Ectodermal cell (in vitro differentiated cells): ENCODE measurements at regions not wholly inside any gene's neighbourhood (a gene's known extent, or its start where the extent isn't known, plus 50 kb on each side); places are given as distances from the start of the nearest gene placed in this dataset.
"Not testable (repeated sequence)": the region's sequence is repeated elsewhere in the genome, so short reads cannot be mapped to it uniquely, and the experiment has no call there.

Experiments used
- H3K27ac ChIP-seq: 2 replicates; pipeline ENCODE4 v1.7.0; 2013; ENCODE audit warnings: mild to moderate bottlenecking, low read depth, low read length; ENCODE audit not compliant: insufficient read depth, poor library complexity, severe bottlenecking
- H3K27me3 ChIP-seq: 2 replicates; pipeline ENCODE4 v1.7.0; 2013; ENCODE audit warnings: mild to moderate bottlenecking, low read length; ENCODE audit not compliant: insufficient read depth, control insufficient read depth, poor library complexity, severe bottlenecking
- H3K36me3 ChIP-seq: one replicate; pipeline ENCODE4 v1.7.0; 2013; ENCODE audit warnings: low read length; ENCODE audit not compliant: control insufficient read depth, insufficient read depth
- H3K4me1 ChIP-seq: one replicate; pipeline ENCODE4 v1.7.0; 2013; ENCODE audit warnings: low read length; ENCODE audit not compliant: control insufficient read depth, insufficient read depth
- H3K4me3 ChIP-seq: 2 replicates; pipeline ENCODE4 v1.7.0; 2013; ENCODE audit warnings: low read depth, low read length, control low read depth; ENCODE audit not compliant: insufficient read depth
- H3K9me3 ChIP-seq: 2 replicates; pipeline ENCODE4 v1.7.0; 2013; ENCODE audit warnings: mild to moderate bottlenecking, low read length, moderate library complexity; ENCODE audit not compliant: control insufficient read depth
- WGBS, 2 experiments: methylation state at CpG; one replicate each; pipeline ENCODE4 v1.1.7; 2013; ENCODE audit warnings: missing lambda C conversion rate in 2 of 2; 5-methylcytosine and 5-hydroxymethylcytosine counted together

- H3K4me1 ChIP-seq: no peaks in the 10 kb centered on the region
Measured at GRCh38 chr4:188307591-188307990, 168.3 kb downstream of the TRIML1 start.

GRCh38 chr4:188308142-188308541, 168.9 kb downstream of the TRIML1 start:
- Histone ChIP-seq H3K36me3 (no peaks in the 10 kb centered on the region), H3K4me1 (no peaks in the 10 kb centered on the region), H3K4me3 (no peak overlapping the region), H3K9me3 (no peaks in the 10 kb centered on the region), H3K27ac (no peak overlapping the region), H3K27me3 (no peaks in the 10 kb centered on the region)
- WGBS, 2 experiments: 91 to 98% methylated on average over 6 of the region's 6 CpGs

More at GRCh38 chr4:188307591-188307990, 168.3 kb downstream of the TRIML1 start:
- Histone ChIP-seq H3K9me3 (no peaks in the 10 kb centered on the region), H3K27ac (no peak overlapping the region), H3K36me3 (no peaks in the 10 kb centered on the region), H3K4me3 (no peak overlapping the region), H3K27me3 (no peaks in the 10 kb centered on the region)
- WGBS, 2 experiments: 90 to 91% methylated on average over 4 of the region's 4 CpGs

- Histone ChIP-seq H3K27ac (no peak overlapping the region), H3K9me3 (no peaks in the 10 kb centered on the region), H3K36me3 (no peaks in the 10 kb centered on the region), H3K4me3 (no peak overlapping the region), H3K27me3 (no peaks in the 10 kb centered on the region), H3K4me1 (no peaks in the 10 kb centered on the region)
- WGBS, 2 experiments: 91 to 93% methylated on average over 2 of the region's 2 CpGs
Measured at GRCh38 chr4:188316391-188316790, 177.2 kb downstream of the TRIML1 start.

- no peak overlapping the region for H3K27ac ChIP-seq
- H3K36me3 ChIP-seq: no peaks in the 10 kb centered on the region
- H3K9me3 ChIP-seq: no peaks in the 10 kb centered on the region
- H3K4me1 ChIP-seq: no peaks in the 10 kb centered on the region
- WGBS, 2 experiments: 94% methylated on average over 7 of the region's 7 CpGs
- no peak overlapping the region for H3K4me3 ChIP-seq
- no peaks in the 10 kb centered on the region for H3K27me3 ChIP-seq
Measured at GRCh38 chr4:188328966-188329365, 189.7 kb downstream of the TRIML1 start.

- Histone ChIP-seq H3K9me3 (no peaks in the 10 kb centered on the region), H3K36me3 (no peaks in the 10 kb centered on the region), H3K4me1 (no peaks in the 10 kb centered on the region), H3K4me3 (no peak overlapping the region), H3K27me3 (no peaks in the 10 kb centered on the region), H3K27ac (no peak overlapping the region)
- 95 to 97% methylated on average over 4 of the region's 4 CpGs for WGBS, 2 experiments
Measured at GRCh38 chr4:188329521-188329920, 190.3 kb downstream of the TRIML1 start.

- no peaks in the 10 kb centered on the region for H3K9me3 ChIP-seq
- 92 to 97% methylated on average over 2 of the region's 2 CpGs for WGBS, 2 experiments
Measured at GRCh38 chr4:188332265-188332664, 193.0 kb downstream of the TRIML1 start.

GRCh38 chr4:188336891-188337290, 197.7 kb downstream of the TRIML1 start:
- H3K4me1 ChIP-seq: no peaks in the 10 kb centered on the region
- no peak overlapping the region for H3K4me3 ChIP-seq
- no peak overlapping the region for H3K27ac ChIP-seq
- H3K9me3 ChIP-seq: no peaks in the 10 kb centered on the region
- no peaks in the 10 kb centered on the region for H3K36me3 ChIP-seq
- H3K27me3 ChIP-seq: no peaks in the 10 kb centered on the region
- WGBS, 2 experiments: 94 to 96% methylated on average over 23 of the region's 23 CpGs

More at GRCh38 chr4:188332265-188332664, 193.0 kb downstream of the TRIML1 start:
- no peaks in the 10 kb centered on the region for H3K27me3 ChIP-seq
- H3K27ac ChIP-seq: no peak overlapping the region
- H3K4me1 ChIP-seq: no peaks in the 10 kb centered on the region
- H3K4me3 ChIP-seq: no peak overlapping the region
- H3K36me3 ChIP-seq: no peaks in the 10 kb centered on the region

- Histone ChIP-seq H3K4me3 (no peak overlapping the region), H3K27ac (no peak overlapping the region), H3K27me3 (no peaks in the 10 kb centered on the region), H3K9me3 (no peaks in the 10 kb centered on the region), H3K36me3 (no peaks in the 10 kb centered on the region), H3K4me1 (no peaks in the 10 kb centered on the region)
- WGBS, 2 experiments: 82 to 84% methylated on average over 7 of the region's 7 CpGs
Measured at GRCh38 chr4:188341428-188341827, 202.2 kb downstream of the TRIML1 start.

- Histone ChIP-seq H3K9me3 (no peaks in the 10 kb centered on the region), H3K36me3 (no peaks in the 10 kb centered on the region), H3K27me3 (no peaks in the 10 kb centered on the region), H3K27ac (no peak overlapping the region), H3K4me1 (no peaks in the 10 kb centered on the region), H3K4me3 (no peak overlapping the region)
- whole genome bisulfite sequencing, 2 experiments: 93 to 94% methylated on average over 7 to 9 of the region's 9 CpGs
Measured at GRCh38 chr4:188346171-188346809, 207.0 kb downstream of the TRIML1 start.

GRCh38 chr4:188347339-188347738, 208.1 kb downstream of the TRIML1 start:
- Histone ChIP-seq H3K4me1 (no peaks in the 10 kb centered on the region), H3K36me3 (no peaks in the 10 kb centered on the region), H3K27ac (no peak overlapping the region), H3K9me3 (no peaks in the 10 kb centered on the region), H3K4me3 (no peak overlapping the region), H3K27me3 (no peaks in the 10 kb centered on the region)
- WGBS, 2 experiments: 87 to 96% methylated on average over 3 to 4 of the region's 4 CpGs

- not testable (repeated sequence) for H3K27ac ChIP-seq, H3K9me3 ChIP-seq, H3K36me3 ChIP-seq, H3K4me3 ChIP-seq, H3K4me1 ChIP-seq, H3K27me3 ChIP-seq
- 91 to 95% methylated on average over 10 of the region's 10 CpGs for WGBS, 2 experiments
Measured at GRCh38 chr4:188349569-188349968, 210.3 kb downstream of the TRIML1 start.
